ENCODE measurements at regions not wholly inside any gene's neighbourhood (a gene's known extent, or its start where the extent isn't known, plus 50 kb on each side); places are given as distances from the start of the nearest gene placed in this dataset.

DNA sequence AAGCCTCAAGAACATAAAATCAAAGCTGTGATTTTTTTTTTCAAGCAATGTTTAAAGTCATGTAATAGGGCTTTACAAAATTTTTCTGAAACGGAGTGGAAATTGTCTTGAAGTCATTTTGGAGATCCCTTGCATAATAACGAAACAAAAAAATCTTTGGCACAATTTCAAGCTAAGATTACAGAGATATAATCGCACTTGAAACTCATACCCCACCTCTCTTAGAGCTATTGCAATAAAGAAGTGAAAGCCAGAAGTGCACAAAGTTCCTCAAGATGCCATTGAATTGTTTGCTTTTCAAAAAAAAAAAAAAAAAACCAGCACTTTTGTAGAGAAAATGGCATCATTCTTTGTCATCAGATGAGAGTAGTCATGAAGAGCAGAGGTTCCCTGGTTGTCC is 152.3 kb downstream of the PAX3 start:
- DNase-seq: no peak

DNA sequence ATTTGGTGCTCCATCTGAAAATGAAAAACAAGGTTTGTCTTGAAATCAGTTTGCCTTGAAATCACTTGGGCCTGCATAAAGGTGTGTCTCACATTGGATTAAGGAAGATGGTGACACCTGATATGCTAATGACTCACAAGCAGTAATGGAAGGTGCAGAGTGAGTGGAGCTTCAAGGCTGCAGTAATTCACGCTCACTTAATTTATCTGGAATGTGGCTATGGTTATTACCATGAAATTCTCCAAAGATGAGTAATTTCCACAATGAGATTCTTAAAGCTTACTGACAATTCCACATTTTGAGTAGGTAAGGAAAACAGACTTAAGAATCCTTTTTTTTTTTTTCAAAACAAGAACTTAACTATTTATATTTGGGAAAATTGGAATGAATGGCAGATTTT is 156.8 kb downstream of the PAX3 start:
- DNase-seq: no peak

DNA sequence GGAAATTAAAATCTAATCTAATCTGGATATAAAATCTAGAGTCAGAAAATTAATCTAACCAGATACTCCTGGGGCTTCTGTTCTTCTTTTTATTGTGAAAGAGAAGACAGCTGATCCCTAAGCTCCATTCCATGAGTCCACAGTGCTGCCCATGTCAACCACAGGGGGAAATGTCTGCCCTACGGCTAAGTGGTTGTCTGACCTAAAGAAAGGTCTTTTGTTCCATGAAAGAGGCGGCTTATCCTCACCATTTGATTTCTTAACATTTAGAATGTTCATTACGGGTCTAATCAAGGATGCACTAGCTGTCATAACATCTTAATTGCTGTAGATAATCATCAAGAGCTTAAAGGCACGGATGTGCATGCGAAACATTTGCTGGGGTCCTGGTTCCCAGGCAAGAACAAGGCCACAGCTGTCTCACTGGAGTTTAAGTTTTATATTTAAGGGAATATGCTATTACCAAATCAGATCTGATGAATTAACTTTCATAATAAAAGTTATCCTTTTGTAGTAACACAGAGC is 162.6 kb downstream of the PAX3 start:
- no peak for DNase-seq

DNA sequence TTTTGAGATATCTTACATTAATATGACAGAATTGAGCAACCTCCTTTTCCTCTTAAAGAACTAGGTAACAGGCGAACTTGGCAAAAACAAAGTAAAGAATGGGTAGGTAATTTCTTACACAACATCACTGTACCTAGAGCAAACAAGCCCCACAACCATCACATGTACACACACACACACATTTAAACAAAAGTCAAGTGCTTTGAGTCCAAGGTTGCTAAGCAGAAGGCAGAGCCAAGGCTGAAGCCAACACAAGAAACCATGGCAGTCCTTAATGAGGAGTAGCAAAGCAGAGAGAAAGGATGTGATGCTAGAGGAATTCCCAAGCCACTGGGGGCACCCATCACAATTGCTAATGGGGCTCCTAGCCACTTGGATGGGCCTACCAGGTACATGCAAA is 164.1 kb downstream of the PAX3 start:
- no peak for DNase-seq

DNA sequence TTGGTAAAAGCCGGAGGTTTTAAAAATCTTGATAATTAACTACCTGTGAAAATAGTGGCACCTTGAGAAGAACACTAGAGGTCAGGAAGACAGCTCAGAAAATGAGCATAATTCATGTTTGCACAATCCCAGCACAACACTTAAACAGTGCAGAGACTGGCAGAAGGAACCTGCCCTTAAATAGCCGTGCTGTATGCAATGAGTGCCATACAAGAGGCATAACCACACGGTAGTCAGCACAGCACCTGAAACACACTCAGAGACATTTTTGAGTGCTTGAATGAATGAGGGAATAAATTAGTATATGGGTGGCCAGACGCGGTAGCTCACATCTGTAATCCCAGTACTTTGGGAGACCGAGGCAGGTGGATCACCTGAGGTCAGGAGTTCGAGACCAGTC is 164.9 kb downstream of the PAX3 start:
- DNase-seq: no peak

DNA sequence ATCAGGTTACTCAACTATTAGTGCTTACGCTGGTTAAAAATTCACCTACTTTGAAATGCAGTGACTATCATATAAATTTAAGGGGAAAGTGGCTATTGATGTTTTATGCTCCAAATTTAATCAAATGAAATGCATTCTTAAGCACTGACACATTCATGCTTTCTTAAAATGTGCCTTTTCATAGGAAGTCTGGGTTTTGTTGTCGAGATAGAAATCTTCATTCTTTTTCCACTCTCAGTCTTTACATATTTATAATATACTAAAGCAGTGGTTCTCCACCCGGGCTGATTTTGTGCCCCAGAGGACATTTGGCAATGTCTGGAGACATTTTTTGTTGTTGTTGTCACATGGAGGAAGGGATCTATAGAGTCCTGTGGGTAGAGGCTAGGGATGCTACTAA is 167.9 kb downstream of the PAX3 start:
- no peak for DNase-seq

DNA sequence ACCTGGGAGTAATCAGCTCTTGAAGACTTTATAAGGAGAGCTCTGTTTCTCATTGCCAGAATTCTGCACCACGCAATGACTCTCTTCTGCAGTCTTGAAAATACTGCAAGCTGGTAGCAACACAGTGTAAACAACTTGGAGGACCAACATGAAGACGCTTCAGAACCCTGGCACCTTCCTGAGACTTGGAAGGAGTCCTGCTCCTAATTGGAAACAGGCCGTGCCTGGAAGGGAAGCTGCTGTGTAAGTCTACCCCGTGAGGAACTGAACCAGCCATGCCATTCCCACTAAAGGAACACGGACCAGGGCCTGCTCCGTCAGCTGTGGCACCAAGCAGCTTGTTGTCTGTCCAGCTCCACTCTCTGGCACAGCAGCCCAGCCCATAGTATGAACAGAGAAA is 171.1 kb downstream of the PAX3 start:
- no peak for DNase-seq

DNA sequence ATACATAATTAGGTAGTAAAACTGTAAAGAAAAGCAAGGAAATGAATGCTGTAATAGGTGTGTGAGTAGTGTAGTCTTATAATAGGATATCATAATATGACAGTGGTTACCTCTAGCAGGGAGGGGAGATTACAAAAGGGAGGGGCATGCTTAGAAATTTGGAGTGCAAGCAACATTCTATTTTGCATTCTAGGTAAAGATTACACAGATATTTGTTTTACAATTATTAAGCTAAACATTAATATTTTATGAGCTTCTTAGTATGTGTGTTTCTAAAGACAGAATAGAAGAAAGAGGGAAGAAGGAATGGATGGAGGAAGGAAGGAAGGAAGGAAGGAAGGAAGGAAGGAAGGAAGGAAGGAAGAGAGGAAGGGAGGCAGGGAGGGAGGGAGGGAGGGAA is 177.9 kb downstream of the PAX3 start:
- DNase-seq: no peak

DNA sequence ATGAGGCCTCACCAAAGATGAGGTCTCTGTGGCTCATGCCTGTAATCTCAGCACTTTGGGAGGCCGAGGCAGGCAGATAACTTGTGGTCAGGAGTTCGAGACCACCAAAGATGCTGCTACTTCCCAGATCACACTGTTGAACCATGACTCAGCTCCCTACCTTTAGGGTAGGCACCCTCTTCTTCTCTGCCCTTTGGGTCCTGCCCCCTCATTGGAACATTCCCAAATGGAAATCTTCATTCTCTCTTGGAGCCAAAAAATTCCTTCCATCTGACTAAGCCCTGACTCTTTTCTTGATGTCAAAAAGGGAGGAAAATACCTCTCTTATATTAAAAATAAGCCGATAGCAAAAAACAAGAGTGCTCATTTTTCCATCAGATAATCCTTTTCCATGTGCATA is 183.5 kb downstream of the PAX3 start:
- DNase-seq: no peak

DNA sequence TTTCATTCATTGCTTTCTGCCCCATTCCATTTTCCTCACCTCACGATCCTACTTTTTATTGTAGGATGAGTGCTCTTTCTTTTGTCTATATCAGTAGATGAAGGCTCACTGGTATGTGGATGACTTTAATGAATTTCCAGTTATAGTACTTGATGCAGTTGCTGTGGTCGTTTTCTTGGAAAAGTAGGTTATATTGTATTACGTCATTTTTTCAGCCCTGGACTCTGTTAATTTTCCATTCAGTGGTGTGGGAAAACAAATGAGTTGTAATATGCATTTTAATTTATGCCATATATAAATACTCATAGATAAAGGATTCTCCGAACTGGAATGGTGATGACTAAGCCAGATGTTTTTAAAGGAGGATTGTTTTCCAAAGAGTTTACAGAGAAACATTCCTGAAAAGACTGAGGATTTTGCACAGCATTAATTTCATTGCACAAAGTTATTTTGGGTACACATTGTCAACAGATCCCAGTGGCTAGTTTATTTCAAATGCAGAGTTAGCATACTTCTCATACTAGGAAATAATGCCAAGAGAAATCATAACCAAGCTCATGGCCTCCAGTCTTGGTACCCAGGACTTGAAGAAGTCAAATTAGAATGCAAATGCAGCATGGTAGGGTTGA is 189.7 kb downstream of the PAX3 start:
- DNase-seq: no peak

DNA sequence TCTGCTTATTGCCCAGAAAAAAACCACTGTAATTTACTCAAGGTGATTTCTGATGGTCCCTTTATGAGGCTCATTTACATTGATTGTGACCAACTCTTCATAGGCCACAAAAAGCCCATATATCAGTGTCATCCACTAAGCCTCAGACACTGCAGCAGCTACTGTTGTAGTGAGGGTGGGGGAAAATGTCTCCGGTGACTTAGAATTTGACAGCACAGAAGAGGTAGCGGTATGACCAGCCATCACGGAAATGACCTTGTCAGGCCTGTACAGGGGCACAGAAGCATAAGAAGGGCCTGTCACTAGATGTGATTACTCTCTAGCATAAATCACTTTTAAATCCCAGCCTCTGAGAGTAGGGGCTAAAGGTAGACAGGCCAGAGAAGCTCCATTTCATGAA is 190.3 kb downstream of the PAX3 start:
- DNase-seq: no peak

DNA sequence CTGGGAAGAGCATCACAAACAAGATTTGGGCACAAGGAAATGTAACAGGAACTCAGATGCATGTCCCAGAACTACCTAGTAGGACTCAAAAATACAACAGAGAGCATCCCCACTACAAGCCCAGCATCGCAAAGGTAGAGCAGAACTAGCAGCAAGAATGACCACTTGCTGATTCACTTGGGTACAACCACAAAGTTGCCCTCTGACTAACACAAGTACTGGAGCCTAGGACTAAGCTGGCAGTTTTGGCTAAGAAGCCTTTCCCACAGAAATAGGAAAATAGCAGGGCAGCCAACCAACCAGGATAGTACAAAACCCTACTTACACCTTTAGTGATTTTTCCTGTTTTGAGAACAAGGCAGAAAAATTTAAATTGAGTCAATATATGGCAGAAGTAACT is 193.8 kb downstream of the PAX3 start:
- no peak for DNase-seq

DNA sequence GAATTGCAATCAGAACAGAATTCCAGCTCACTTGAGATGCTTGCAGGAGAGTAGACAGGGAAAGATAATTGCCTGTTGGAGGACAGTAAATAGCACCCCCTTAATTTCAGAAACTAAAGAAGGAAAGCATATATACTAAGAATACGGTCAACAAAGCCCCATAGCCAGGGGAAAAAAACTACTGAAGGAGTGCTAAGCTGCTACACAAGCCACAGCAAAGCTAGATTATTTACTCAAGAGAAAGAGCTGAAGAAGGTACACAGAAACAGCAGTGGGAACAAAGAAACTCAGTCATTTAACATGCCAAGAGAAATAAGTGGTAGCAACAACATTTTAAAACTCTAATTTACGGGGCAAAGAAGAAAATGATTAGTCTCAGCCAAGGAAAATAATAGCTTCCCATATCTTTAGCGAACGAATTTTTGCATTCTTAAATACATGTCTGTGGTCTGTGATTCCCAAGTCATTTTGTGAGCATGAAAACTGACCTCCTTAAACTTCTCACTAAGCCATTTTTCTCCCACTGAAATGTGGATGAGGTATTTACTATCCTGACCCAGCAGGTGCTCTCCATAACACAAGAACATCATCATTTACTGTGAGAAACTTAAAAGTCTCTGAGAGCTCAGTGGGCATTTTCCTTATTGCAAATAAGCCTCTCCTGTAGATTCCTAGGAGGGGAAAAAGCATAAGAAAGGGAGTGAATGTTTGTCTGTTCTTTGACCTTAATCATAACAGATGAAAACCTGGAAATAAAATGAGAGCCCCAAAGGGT is 196.0 kb downstream of the PAX3 start:
- DNase-seq: no peak

DNA sequence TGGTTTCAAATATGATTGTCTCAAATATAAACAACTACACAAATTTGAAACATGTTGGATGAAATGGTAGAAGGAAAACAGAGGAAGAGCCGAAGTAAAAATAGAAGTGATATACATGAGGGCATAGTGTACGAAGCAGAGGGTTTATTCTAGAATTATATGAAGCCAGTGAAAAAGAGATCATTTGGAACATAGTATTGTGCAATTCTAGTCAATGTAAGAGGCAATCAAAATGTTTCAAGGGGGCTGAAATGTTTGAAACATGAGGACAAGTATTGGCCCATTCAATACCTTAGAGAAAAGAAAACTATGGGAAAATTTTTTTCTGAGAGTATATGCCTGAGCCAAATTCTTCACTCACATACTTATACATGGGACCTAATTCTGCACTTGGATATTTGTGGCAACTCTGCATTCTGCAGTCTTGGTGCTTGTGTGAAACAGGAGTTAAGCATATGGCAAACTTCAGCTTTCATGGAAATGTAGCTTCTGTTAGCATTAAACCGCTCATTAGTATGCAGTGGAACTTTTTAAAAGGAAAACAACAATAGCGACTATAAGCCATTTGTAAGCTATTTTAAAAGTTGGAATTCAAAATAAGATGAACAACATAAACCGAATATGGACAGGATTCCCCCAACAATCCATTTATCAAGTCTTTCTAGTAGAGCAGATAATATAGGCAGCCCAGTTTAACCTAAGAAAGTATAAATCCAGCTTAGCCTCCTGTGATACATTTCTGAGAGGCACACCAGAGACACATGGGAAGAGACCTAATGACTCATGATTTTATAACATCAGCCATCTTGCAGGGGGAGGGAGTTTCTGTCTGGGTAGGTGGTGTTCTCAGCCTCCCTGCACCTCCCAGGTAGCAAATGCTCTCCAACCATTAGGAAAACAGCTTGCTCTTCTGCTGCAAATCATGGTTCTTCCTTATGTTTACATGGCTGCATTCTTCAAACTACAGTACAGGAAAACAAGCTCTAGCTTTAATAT is 197.8 kb downstream of the PAX3 start:
- no peak for DNase-seq

DNA sequence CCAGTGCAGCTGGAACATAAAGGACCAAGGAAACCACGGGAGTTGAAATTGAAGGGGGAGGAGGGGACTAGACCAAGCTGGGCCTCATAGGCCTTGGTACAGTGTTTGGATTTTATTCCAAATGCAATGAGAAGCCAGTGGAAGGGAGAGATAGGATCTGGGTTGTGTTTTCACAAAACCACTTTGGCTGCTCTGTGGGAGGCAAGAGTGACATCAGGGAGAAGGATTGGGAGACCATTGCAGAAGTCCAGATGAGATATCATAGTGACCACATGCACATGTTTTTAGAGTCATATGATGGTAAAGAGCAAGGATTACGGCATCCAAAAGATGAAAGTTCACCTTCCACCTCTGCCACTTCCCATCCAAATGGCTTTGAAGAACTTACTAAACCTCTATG is 210.2 kb downstream of the PAX3 start:
- no peak for DNase-seq

DNA sequence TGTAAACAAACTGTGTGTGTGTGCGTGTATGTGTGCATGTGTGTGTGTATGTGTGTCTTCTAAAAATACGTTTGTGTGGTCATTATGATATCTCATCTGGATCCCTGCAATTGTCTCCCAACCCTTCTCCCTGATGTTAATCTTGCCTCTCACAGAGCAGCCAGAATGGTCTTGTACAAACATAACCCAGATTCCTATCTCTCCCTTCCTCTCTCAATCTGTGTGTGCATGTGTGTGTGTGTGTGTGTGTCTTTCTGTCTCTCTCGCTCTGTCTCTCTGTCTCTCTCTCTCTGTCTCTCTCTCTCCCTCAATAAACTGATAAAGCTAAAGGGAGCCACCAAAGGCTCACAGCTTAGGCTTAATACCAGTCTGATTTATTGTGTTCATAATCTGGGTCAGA is 210.8 kb downstream of the PAX3 start:
- DNase-seq: no peak

DNA sequence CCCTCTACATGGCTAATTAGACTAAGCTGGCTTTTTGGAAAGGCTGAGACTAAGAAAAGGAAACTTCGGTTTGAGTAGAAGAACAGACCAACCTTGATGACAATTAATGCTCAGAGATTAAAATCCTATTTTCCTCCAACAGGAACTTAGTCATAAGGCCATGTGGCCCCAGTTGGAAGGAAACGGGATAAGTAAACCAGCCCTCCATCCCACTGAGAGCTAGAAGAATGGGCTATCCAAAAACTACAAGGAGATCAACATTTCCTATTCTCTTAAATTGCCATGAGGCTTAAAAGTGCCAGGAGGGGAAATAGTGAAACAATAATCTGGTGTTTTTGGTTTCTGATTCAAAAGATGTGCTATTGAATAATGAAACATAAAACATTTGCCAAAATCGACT is 216.6 kb downstream of the PAX3 start:
- no peak for DNase-seq

DNA sequence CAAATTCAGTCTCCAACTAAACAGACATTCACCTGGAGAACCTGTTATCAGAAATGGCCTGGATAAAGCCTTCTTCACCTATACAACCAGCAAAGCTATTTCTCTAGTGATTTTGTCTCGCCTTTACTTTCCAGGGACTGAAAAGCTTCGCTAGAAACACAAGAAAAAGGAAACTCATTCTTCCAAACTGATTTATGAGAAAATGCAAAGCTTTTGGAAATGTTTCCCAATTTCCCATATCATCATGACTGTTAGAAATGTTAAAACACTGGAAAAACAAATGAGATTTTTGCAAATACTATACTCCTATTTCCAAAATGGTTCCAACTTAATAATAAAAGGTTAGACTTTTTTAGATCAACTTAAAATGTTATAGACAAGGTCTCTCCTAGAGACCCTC is 218.7 kb downstream of the PAX3 start:
- no peak for DNase-seq

DNA sequence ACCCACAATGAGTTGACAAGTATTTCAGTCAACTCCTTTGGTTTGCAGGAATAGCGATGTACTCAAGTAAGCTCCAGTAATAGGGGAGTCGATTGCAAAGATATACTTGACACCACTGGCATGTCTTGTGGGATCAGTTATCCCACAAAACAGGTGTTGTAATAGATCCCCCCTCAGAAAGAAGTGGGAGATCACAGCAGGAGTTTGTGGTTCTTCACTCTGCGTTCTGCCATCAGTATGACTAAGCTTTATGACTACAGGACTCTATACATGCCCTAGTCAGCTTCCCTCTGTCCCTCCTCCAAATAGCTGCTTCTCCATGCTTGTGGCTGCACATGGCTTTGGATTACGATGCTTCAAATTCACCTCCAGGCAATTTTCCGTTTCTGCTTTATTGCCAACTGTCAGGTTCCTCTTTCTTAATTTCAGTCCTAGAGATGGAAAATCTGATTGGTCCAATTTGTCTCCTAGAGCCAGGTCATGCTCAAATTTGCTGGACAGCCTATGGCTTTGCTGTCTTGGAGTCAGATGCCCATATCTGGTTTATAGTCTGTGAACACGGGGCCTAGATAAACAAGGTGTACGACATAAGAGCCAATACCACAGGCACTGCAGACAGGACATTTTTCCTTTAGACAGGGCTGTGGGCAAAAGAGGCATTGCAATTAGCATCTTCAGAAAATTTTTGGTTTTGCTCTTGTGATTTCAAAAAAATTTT is 221.7 kb downstream of the PAX3 start:
- no peak for DNase-seq

DNA sequence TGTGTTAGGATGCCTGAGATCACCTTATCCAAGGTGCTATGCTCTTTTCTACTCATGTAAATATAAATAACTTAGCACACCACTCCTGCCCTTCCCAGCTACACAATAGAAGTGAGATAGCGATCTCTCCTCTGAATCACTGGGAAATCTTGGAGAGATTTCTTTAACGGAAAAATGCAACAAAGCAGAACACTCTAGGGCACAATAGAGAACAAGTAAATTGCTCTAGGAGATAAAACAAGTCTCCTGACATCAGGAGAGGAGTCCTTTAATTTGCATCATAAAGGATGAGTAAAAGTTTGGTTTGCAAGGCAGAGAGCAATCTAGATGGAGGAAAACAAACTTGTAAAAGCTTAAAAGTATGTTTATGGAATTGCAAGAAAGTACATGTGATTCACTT is 224.1 kb downstream of the PAX3 start:
- no peak for DNase-seq

DNA sequence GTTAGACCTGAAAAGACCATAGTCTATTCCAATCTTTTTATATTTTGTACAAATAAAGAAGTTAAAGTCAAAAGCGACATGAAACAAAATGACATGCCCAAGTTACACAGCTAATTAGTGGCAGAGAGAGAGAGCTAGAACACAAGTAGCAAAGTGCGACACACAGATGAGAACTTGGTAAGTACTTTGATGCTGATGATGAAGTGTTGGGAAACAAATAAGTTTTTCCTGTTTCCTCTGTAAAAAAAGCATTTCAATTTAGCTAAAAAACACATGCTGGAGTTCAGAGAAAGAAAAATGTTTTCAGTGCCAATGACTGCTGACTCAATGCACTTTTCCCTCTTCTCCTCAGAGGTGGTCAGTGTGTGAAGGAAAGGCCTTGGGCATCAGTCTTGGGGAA is 226.9 kb downstream of the PAX3 start:
- DNase-seq: no peak

DNA sequence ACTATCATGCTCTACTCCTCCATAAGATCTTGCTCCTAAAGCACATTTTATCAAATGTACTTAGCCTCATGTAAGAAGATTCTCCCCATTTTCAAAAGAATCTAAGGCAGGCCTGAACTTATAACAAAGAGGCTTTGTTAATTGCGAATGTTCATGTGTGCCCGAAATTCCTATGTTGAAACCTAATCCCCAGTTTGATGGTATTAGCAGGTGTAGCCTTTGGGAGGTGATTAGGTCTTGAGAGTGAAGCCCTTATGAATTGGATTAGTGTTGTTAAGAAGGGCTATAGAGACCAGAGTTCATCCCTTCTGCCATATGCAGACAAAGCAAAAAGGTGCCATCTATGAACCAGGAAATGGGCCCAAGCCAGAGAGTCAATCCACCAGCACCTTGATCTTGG is 234.5 kb downstream of the PAX3 start:
- no peak for DNase-seq

All from C1 segment of cervical spinal cord (tissue), 14 donors.